GM12892 (cell line): ENCODE measurements at regions not wholly inside any gene's neighbourhood (a gene's known extent, or its start where the extent isn't known, plus 50 kb on each side); places are given as distances from the start of the nearest gene placed in this dataset.
"Not testable (repeated sequence)": the region's sequence is repeated elsewhere in the genome, so short reads cannot be mapped to it uniquely, and the experiment has no call there.

Experiments
- DNase-seq: peaks from one replicate; pipeline ENCODE4 v3.0.0; 2011; ENCODE audit not compliant: insufficient read length
- FAIRE-seq: peaks from 2 replicates; lab custom pipeline; 2011; peaks lifted over from hg19 to GRCh38; lab: Jason Lieb, UNC
- POLR2A ChIP-seq: IDR thresholded peaks from 2 replicates; pipeline ENCODE4 v1.6.1; 2011; ENCODE audit warnings: low read depth, low read length, control low read depth
- POLR2AphosphoS5 ChIP-seq: IDR thresholded peaks from 2 replicates; pipeline ENCODE4 v1.6.1; 2011; ENCODE audit warnings: low read depth, low read length, control low read depth
- TAF1 ChIP-seq: IDR thresholded peaks from 2 replicates; pipeline ENCODE4 v1.6.1; 2011; ENCODE audit warnings: low read depth, mild to moderate bottlenecking, control low read depth, low read length, borderline replicate concordance

GRCh38 chr2:38243186-38243880, 133.7 kb downstream of the ATL2 start:
- TF ChIP-seq POLR2AphosphoS5 (no peak), TAF1 (no peak), POLR2A (no peak)
- no peak for FAIRE-seq
- DNase-seq, result no peak

GRCh38 chr2:38239452-38239851, 137.6 kb downstream of the ATL2 start:
- TF ChIP-seq TAF1, result no peak
- TF ChIP-seq POLR2AphosphoS5, result no peak
- no peak for TF ChIP-seq POLR2A
- DNase-seq (no peak), FAIRE-seq (no peak)

GRCh38 chr2:38238705-38239104, 138.4 kb downstream of the ATL2 start:
- FAIRE-seq, DNase-seq: not testable (repeated sequence)

GRCh38 chr2:38237311-38237710, 139.8 kb downstream of the ATL2 start:
- no peak for DNase-seq
- TF ChIP-seq POLR2A (no peak), TAF1 (no peak), POLR2AphosphoS5 (no peak)
- FAIRE-seq, result no peak

- TF ChIP-seq TAF1 (no peak), POLR2A (no peak), POLR2AphosphoS5 (no peak)
- FAIRE-seq (no peak), DNase-seq (no peak)
Measured at GRCh38 chr2:38233231-38233983, 143.7 kb downstream of the ATL2 start.

GRCh38 chr2:38232454-38232853, 144.6 kb downstream of the ATL2 start:
- DNase-seq (no peak), FAIRE-seq (no peak)
- no peak for TF ChIP-seq TAF1
- no peak for TF ChIP-seq POLR2AphosphoS5
- TF ChIP-seq POLR2A, result no peak

- FAIRE-seq, result no peak
- DNase-seq, result no peak
- TF ChIP-seq TAF1 (no peak), POLR2AphosphoS5 (no peak), POLR2A (no peak)
Measured at GRCh38 chr2:38230756-38231155, 146.3 kb downstream of the ATL2 start.

- DNase-seq, result no peak
- FAIRE-seq, result no peak
- TF ChIP-seq POLR2AphosphoS5 (no peak), POLR2A (no peak), TAF1 (no peak)
Measured at GRCh38 chr2:38228753-38229152, 148.3 kb downstream of the ATL2 start.

- DNase-seq (no peak), FAIRE-seq (no peak)
- no peak for TF ChIP-seq POLR2AphosphoS5
- no peak for TF ChIP-seq POLR2A
- TF ChIP-seq TAF1, result no peak
Measured at GRCh38 chr2:38224821-38225437, 149.0 kb upstream of the CYP1B1 start.

GRCh38 chr2:38224181-38224580, 148.2 kb upstream of the CYP1B1 start:
- DNase-seq, result no peak
- no peak for TF ChIP-seq POLR2A
- FAIRE-seq, result no peak

GRCh38 chr2:38223256-38223655, 147.3 kb upstream of the CYP1B1 start:
- no peak for FAIRE-seq
- no peak for DNase-seq
- TF ChIP-seq POLR2AphosphoS5 (no peak), TAF1 (no peak)

- no peak for FAIRE-seq
- TF ChIP-seq TAF1 (no peak), POLR2A (no peak), POLR2AphosphoS5 (no peak)
- no peak for DNase-seq
Measured at GRCh38 chr2:38220164-38220563, 144.2 kb upstream of the CYP1B1 start.
